Osteoblast (primary cell): ENCODE measurements at regions not wholly inside any gene's neighbourhood (a gene's known extent, or its start where the extent isn't known, plus 50 kb on each side); places are given as distances from the start of the nearest gene placed in this dataset.

Source experiments
- DNase-seq: peaks from one replicate; pipeline ENCODE4 v3.0.0; 2011; ENCODE audit warnings: low spot score, mixed read lengths; ENCODE audit not compliant: insufficient read length; ENCODE audit errors: missing footprints
- H2AFZ ChIP-seq: 2 replicates; pipeline ENCODE4 v1.6.0; 2011; ENCODE audit warnings: mild to moderate bottlenecking, low read length
- H3K27ac ChIP-seq: 2 replicates; pipeline ENCODE4 v1.5.1; 2011; ENCODE audit warnings: mild to moderate bottlenecking, low read depth, low read length, moderate library complexity
- H3K27me3 ChIP-seq: 2 replicates; pipeline ENCODE4 v1.6.0; 2012; ENCODE audit warnings: mild to moderate bottlenecking, control low read depth, inconsistent platforms, low read length, moderate library complexity; ENCODE audit not compliant: insufficient read depth
- H3K36me3 ChIP-seq: 2 replicates; pipeline ENCODE4 v1.5.1; 2011; ENCODE audit warnings: mild to moderate bottlenecking, low read length, control low read depth, moderate library complexity; ENCODE audit not compliant: insufficient read depth
- H3K4me1 ChIP-seq: 2 replicates; pipeline ENCODE4 v1.5.1; 2011; ENCODE audit warnings: mild to moderate bottlenecking, low read length, control low read depth, moderate library complexity; ENCODE audit not compliant: insufficient read depth
- H3K4me2 ChIP-seq: 2 replicates; pipeline ENCODE4 v1.6.0; 2011; ENCODE audit warnings: mild to moderate bottlenecking, low read length; ENCODE audit not compliant: insufficient read depth
- H3K4me3 ChIP-seq: fragments of 200-600 bp; sonication (generic); 3 replicates; pipeline ENCODE4 v1.5.1; 2012; ENCODE audit warnings: mild to moderate bottlenecking, low read length, inconsistent platforms; ENCODE audit not compliant: insufficient read depth
- H3K79me2 ChIP-seq: 2 replicates; pipeline ENCODE4 v1.6.0; 2012; ENCODE audit warnings: mild to moderate bottlenecking, low read length, control low read depth, inconsistent platforms; ENCODE audit not compliant: insufficient read depth
- H3K9me3 ChIP-seq: 2 replicates; pipeline ENCODE4 v1.5.1; 2011; ENCODE audit warnings: low read depth, low read length, control low read depth
- H4K20me1 ChIP-seq: 2 replicates; pipeline ENCODE4 v1.6.0; 2012; ENCODE audit warnings: mild to moderate bottlenecking, low read length, control low read depth; ENCODE audit not compliant: insufficient read depth
- CTCF ChIP-seq: IDR thresholded peaks from 2 replicates; pipeline ENCODE4 v1.5.1; 2011; ENCODE audit warnings: mild to moderate bottlenecking, low read depth, low read length, moderate library complexity; ENCODE audit errors: extremely low read depth

- Histone ChIP-seq H3K4me2 (no peak overlapping the region), H2AFZ (no peak overlapping the region), H3K4me1 (peaks cover 31% of the 10 kb centered on the region), H3K4me3 (no peak overlapping the region), H3K79me2 (no peaks in the 10 kb centered on the region), H3K36me3 (no peaks in the 10 kb centered on the region), H3K27me3 (no peaks in the 10 kb centered on the region), H4K20me1 (no peaks in the 10 kb centered on the region), H3K27ac (no peak overlapping the region), H3K9me3 (no peaks in the 10 kb centered on the region)
- no peak for DNase-seq
- TF ChIP-seq CTCF: no peak
Measured at GRCh38 chr2:234687718-234688475, 191.0 kb upstream of the ARL4C start.

GRCh38 chr2:234686088-234686890 is 189.4 kb upstream of the ARL4C start:
- no peak overlapping the region for H3K4me2 ChIP-seq
- no peaks in the 10 kb centered on the region for H3K9me3 ChIP-seq
- peaks cover 25% of the 10 kb centered on the region for H3K4me1 ChIP-seq
- H3K27me3 ChIP-seq: no peaks in the 10 kb centered on the region
- no peak overlapping the region for H3K27ac ChIP-seq
- peak overlapping the region; percentile 2 for H2AFZ ChIP-seq
- no peak overlapping the region for H3K4me3 ChIP-seq
- no peaks in the 10 kb centered on the region for H4K20me1 ChIP-seq
- no peak for DNase-seq
- H3K36me3 ChIP-seq: no peaks in the 10 kb centered on the region
- TF ChIP-seq CTCF: no peak
- H3K79me2 ChIP-seq: no peaks in the 10 kb centered on the region

GRCh38 chr2:234684466-234684865 is 187.6 kb upstream of the ARL4C start:
- Histone ChIP-seq H3K4me2 (no peak overlapping the region), H3K4me3 (no peak overlapping the region), H4K20me1 (no peaks in the 10 kb centered on the region), H2AFZ (peak overlapping the region; percentile 11), H3K79me2 (no peaks in the 10 kb centered on the region), H3K4me1 (peaks cover 25% of the 10 kb centered on the region), H3K36me3 (no peaks in the 10 kb centered on the region), H3K27ac (no peak overlapping the region), H3K27me3 (no peaks in the 10 kb centered on the region), H3K9me3 (no peaks in the 10 kb centered on the region)
- TF ChIP-seq CTCF: no peak
- no peak for DNase-seq

- H3K79me2 ChIP-seq: no peaks in the 10 kb centered on the region
- no peaks in the 10 kb centered on the region for H3K36me3 ChIP-seq
- H3K4me1 ChIP-seq: peaks cover 30% of the 10 kb centered on the region
- H3K4me2 ChIP-seq: no peak overlapping the region
- no peak for TF ChIP-seq CTCF
- H4K20me1 ChIP-seq: no peaks in the 10 kb centered on the region
- no peaks in the 10 kb centered on the region for H3K27me3 ChIP-seq
- peak overlapping the region; percentile 11 for H2AFZ ChIP-seq
- no peaks in the 10 kb centered on the region for H3K9me3 ChIP-seq
- H3K4me3 ChIP-seq: no peak overlapping the region
- DNase-seq: no peak
- H3K27ac ChIP-seq: no peak overlapping the region
Measured at GRCh38 chr2:234683950-234684349, 187.1 kb upstream of the ARL4C start.
